ENCODE measurements at regions not wholly inside any gene's neighbourhood (a gene's known extent, or its start where the extent isn't known, plus 50 kb on each side); places are given as distances from the start of the nearest gene placed in this dataset.
"Not testable (repeated sequence)": the region's sequence is repeated elsewhere in the genome, so short reads cannot be mapped to it uniquely, and the experiment has no call there.

- no peak overlapping the region for H3K9ac ChIP-seq (ENCODE audit: low read depth in 1 of 2, low read length in 2 of 2)
- no peak overlapping the region for H3K4me3 ChIP-seq (ENCODE audit: low read length in 2 of 2)
- H3K36me3 ChIP-seq (ENCODE audit: control insufficient read depth in 2 of 2, insufficient read depth in 2 of 2, low read length in 2 of 2): no peaks in the 10 kb centered on the region
- H3K27me3 ChIP-seq (ENCODE audit: control insufficient read depth in 2 of 2, insufficient read depth in 2 of 2, low read length in 2 of 2): no peaks in the 10 kb centered on the region
- no peaks in the 10 kb centered on the region for H3K4me1 ChIP-seq (ENCODE audit: control insufficient read depth in 2 of 2, insufficient read depth in 2 of 2, low read length in 2 of 2)
- H3K9me3 ChIP-seq (ENCODE audit: control insufficient read depth in 2 of 2, low read length in 2 of 2): no peaks in the 10 kb centered on the region
- no peak overlapping the region for H3K27ac ChIP-seq (ENCODE audit: low read depth in 2 of 2, low read length in 2 of 2)
Observed at GRCh38 chr11:70594031-70594430, 195.7 kb downstream of the CTTN start.

DNA sequence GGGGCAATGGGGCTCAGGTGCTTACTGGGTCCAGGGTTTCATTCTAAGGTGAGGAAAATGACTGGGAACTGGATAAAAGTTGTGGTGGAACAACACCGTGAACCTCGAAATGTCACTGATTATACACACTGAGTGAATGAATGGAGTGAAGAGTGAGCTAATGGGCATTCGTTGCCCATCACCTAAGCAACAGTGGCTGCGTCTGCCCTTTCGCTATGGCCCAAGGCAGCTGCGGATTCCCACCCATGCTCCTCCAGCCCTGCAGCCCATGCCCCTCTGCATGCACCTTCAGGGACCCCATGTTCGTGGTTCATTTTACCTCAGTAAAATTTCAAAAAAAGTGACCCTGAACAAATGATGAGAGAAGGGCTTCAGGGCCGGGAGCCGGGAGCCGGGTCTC is 196.3 kb downstream of the CTTN start:
- H3K4me3 ChIP-seq (ENCODE audit: low read length in 2 of 2): no peak overlapping the region
- H3K4me1 ChIP-seq (ENCODE audit: control insufficient read depth in 2 of 2, insufficient read depth in 2 of 2, low read length in 2 of 2): no peaks in the 10 kb centered on the region
- no peaks in the 10 kb centered on the region for H3K36me3 ChIP-seq (ENCODE audit: control insufficient read depth in 2 of 2, insufficient read depth in 2 of 2, low read length in 2 of 2)
- no peaks in the 10 kb centered on the region for H3K27me3 ChIP-seq (ENCODE audit: control insufficient read depth in 2 of 2, insufficient read depth in 2 of 2, low read length in 2 of 2)
- no peaks in the 10 kb centered on the region for H3K9me3 ChIP-seq (ENCODE audit: control insufficient read depth in 2 of 2, low read length in 2 of 2)
- no peak overlapping the region for H3K27ac ChIP-seq (ENCODE audit: low read depth in 2 of 2, low read length in 2 of 2)
- H3K9ac ChIP-seq (ENCODE audit: low read depth in 1 of 2, low read length in 2 of 2): no peak overlapping the region

- H3K36me3 ChIP-seq (ENCODE audit: control insufficient read depth in 2 of 2, insufficient read depth in 2 of 2, low read length in 2 of 2): no peaks in the 10 kb centered on the region
- H3K4me3 ChIP-seq (ENCODE audit: low read length in 2 of 2): no peak overlapping the region
- no peak overlapping the region for H3K9ac ChIP-seq (ENCODE audit: low read depth in 1 of 2, low read length in 2 of 2)
- no peaks in the 10 kb centered on the region for H3K27me3 ChIP-seq (ENCODE audit: control insufficient read depth in 2 of 2, insufficient read depth in 2 of 2, low read length in 2 of 2)
- H3K9me3 ChIP-seq (ENCODE audit: control insufficient read depth in 2 of 2, low read length in 2 of 2): no peaks in the 10 kb centered on the region
- H3K27ac ChIP-seq (ENCODE audit: low read depth in 2 of 2, low read length in 2 of 2): no peak overlapping the region
- no peaks in the 10 kb centered on the region for H3K4me1 ChIP-seq (ENCODE audit: control insufficient read depth in 2 of 2, insufficient read depth in 2 of 2, low read length in 2 of 2)
Observed at GRCh38 chr11:70595016-70595415, 196.7 kb downstream of the CTTN start.

DNA sequence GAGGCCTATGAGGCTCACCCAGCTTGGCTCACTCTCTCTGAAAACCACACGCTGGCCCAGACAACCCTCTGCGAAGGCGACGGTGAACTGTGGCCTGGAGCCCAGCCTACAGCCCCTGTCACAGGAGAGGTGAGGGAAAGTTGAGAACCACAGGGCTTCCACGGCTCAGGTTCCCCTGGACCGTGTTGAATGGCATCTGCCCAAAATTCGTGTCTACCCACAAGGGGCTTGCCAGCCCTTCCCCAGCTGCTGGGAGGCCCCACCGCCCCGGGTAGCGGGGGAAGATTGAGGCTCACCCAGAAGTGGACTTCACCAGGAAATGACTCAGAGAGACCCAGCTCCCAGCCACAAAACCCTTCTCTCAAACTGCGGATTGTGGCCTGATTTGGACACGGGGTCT is 197.1 kb downstream of the CTTN start:
- H3K36me3 ChIP-seq (ENCODE audit: control insufficient read depth in 2 of 2, insufficient read depth in 2 of 2, low read length in 2 of 2): no peaks in the 10 kb centered on the region
- H3K27ac ChIP-seq (ENCODE audit: low read depth in 2 of 2, low read length in 2 of 2): no peak overlapping the region
- H3K9me3 ChIP-seq (ENCODE audit: control insufficient read depth in 2 of 2, low read length in 2 of 2): no peaks in the 10 kb centered on the region
- no peak overlapping the region for H3K9ac ChIP-seq (ENCODE audit: low read depth in 1 of 2, low read length in 2 of 2)
- H3K4me3 ChIP-seq (ENCODE audit: low read length in 2 of 2): no peak overlapping the region
- H3K4me1 ChIP-seq (ENCODE audit: control insufficient read depth in 2 of 2, insufficient read depth in 2 of 2, low read length in 2 of 2): no peaks in the 10 kb centered on the region
- no peaks in the 10 kb centered on the region for H3K27me3 ChIP-seq (ENCODE audit: control insufficient read depth in 2 of 2, insufficient read depth in 2 of 2, low read length in 2 of 2)

DNA sequence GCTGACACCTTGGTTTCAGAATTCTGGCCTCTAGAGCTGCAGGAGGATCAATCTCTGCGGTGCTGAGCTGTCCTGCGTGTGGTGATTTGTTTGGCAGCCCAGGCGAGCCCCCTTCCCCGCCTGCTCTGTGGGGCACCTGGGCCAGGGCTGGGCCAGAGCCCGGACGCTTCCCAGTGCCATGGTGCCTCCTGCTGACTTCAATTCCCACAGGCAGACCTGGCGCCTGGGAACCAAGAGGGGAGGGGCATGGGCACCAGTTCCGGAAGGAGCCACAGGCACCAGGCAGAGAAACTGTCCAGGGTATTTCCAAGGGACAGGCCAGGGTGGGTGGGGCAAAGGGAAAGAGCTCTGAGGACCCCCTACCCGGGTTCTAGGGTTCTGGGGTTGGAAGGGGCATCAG is 197.8 kb downstream of the CTTN start:
- Histone ChIP-seq H3K27ac (ENCODE audit: low read depth in 2 of 2, low read length in 2 of 2) (no peak overlapping the region), H3K9ac (ENCODE audit: low read depth in 1 of 2, low read length in 2 of 2) (no peak overlapping the region), H3K36me3 (ENCODE audit: control insufficient read depth in 2 of 2, insufficient read depth in 2 of 2, low read length in 2 of 2) (no peaks in the 10 kb centered on the region), H3K4me1 (ENCODE audit: control insufficient read depth in 2 of 2, insufficient read depth in 2 of 2, low read length in 2 of 2) (no peaks in the 10 kb centered on the region), H3K9me3 (ENCODE audit: control insufficient read depth in 2 of 2, low read length in 2 of 2) (no peaks in the 10 kb centered on the region), H3K27me3 (ENCODE audit: control insufficient read depth in 2 of 2, insufficient read depth in 2 of 2, low read length in 2 of 2) (no peaks in the 10 kb centered on the region), H3K4me3 (ENCODE audit: low read length in 2 of 2) (no peak overlapping the region)

DNA sequence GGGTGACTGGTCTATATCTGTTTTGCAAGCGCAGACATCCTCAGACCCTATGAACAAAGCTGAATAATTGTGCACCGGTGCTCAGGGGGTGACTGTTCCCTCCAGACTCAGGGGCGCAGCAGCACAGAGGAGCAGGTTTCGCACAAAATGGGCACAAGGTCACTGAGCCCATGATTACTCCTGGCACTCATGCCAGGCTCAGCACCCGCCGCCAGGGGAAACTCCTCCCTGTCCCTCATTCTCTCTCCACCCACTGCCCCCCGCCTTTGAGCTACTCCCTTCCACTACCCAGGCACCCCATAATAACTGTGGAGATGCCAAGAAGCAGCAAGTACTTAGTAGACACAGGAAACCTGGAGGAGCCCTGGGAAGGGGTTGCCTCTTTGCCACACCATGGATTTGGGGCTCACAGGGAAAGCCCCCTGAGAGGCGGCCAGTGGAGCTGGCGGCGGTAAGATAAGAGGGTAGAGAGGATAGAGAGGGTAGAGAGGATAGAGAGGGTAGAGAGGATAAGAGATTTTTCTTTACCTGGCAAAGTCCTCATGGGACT is 198.8 kb downstream of the CTTN start:
- no peak overlapping the region for H3K27ac ChIP-seq (ENCODE audit: low read depth in 2 of 2, low read length in 2 of 2)
- H3K9me3 ChIP-seq (ENCODE audit: control insufficient read depth in 2 of 2, low read length in 2 of 2): no peaks in the 10 kb centered on the region
- H3K4me3 ChIP-seq (ENCODE audit: low read length in 2 of 2): no peak overlapping the region
- no peak overlapping the region for H3K9ac ChIP-seq (ENCODE audit: low read depth in 1 of 2, low read length in 2 of 2)
- no peaks in the 10 kb centered on the region for H3K36me3 ChIP-seq (ENCODE audit: control insufficient read depth in 2 of 2, insufficient read depth in 2 of 2, low read length in 2 of 2)
- no peaks in the 10 kb centered on the region for H3K27me3 ChIP-seq (ENCODE audit: control insufficient read depth in 2 of 2, insufficient read depth in 2 of 2, low read length in 2 of 2)
- no peaks in the 10 kb centered on the region for H3K4me1 ChIP-seq (ENCODE audit: control insufficient read depth in 2 of 2, insufficient read depth in 2 of 2, low read length in 2 of 2)

DNA sequence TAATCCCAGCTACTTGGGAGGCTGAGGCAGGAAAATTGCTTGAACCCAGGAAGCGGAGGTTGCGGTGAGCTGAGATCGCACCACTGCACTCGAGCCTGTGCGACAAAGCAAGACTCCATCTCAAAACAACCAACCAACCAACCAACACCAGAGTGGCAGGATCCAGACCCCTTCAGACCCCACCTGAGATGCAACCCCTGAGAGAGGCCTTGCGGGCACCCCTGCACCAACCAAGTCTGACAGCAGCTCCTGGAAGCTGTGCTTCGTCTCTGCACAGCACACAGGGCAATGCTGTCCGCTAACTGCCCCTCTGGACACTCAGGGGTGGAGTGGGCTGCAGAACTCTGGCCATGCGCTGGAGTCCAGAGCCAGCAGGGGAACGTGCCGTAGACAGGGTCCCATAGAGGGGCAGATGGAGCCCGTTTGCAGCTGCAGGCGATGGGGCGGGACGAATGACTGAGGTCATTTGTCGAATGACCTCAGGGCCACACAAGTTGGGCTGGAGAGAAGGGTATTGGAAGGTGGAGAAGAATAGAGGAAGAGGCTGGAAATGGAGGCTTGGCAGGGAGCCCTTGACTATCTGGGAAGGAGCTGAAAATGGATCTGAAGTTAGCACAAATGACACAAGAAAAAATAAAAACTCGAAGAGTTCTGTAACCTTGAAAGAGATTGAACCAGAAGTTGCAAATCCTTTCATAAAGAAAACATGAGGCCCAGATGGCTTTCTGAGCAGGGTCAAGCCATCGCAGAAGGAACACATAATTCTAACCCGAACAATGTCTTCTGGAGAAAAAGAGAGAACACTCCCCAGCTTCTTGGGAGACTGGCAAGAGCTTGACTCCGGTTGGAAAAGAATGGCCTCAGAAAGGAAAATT is 199.7 kb downstream of the CTTN start:
- Histone ChIP-seq H3K9me3 (ENCODE audit: control insufficient read depth in 2 of 2, low read length in 2 of 2) (no peaks in the 10 kb centered on the region), H3K27ac (ENCODE audit: low read depth in 2 of 2, low read length in 2 of 2) (no peak overlapping the region), H3K27me3 (ENCODE audit: control insufficient read depth in 2 of 2, insufficient read depth in 2 of 2, low read length in 2 of 2) (no peaks in the 10 kb centered on the region), H3K4me3 (ENCODE audit: low read length in 2 of 2) (no peak overlapping the region), H3K4me1 (ENCODE audit: control insufficient read depth in 2 of 2, insufficient read depth in 2 of 2, low read length in 2 of 2) (no peaks in the 10 kb centered on the region), H3K9ac (ENCODE audit: low read depth in 1 of 2, low read length in 2 of 2) (no peak overlapping the region), H3K36me3 (ENCODE audit: control insufficient read depth in 2 of 2, insufficient read depth in 2 of 2, low read length in 2 of 2) (no peaks in the 10 kb centered on the region)

DNA sequence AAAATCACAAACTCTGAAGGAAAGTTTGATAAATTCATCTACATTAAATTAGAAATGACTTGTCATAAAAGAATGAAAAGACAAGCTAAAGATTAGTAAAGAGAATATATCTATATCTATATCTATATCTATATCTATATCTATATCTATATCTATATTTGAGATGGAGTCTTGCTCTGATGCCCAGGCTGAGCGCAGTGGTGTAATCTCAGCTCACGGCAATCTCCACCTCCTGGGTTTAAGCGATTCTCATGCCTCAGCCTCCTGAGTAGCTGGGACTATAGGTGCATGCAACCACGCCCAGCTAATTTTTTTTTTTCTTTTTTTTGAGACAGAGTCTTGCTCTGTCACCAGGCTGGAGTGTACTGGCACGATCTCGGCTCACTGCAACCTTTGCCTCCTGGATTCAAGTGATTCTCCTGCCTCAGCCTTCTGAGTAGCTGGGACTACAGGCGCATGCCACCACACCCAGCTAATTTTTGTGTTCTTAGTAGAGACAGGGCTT is 202.6 kb downstream of the CTTN start:
- not testable (repeated sequence) for H3K27me3 ChIP-seq (ENCODE audit: control insufficient read depth in 2 of 2, insufficient read depth in 2 of 2, low read length in 2 of 2); H3K9me3 ChIP-seq (ENCODE audit: control insufficient read depth in 2 of 2, low read length in 2 of 2); H3K4me1 ChIP-seq (ENCODE audit: control insufficient read depth in 2 of 2, insufficient read depth in 2 of 2, low read length in 2 of 2); H3K4me3 ChIP-seq (ENCODE audit: low read length in 2 of 2); H3K27ac ChIP-seq (ENCODE audit: low read depth in 2 of 2, low read length in 2 of 2); H3K36me3 ChIP-seq (ENCODE audit: control insufficient read depth in 2 of 2, insufficient read depth in 2 of 2, low read length in 2 of 2); H3K9ac ChIP-seq (ENCODE audit: low read depth in 1 of 2, low read length in 2 of 2)

DNA sequence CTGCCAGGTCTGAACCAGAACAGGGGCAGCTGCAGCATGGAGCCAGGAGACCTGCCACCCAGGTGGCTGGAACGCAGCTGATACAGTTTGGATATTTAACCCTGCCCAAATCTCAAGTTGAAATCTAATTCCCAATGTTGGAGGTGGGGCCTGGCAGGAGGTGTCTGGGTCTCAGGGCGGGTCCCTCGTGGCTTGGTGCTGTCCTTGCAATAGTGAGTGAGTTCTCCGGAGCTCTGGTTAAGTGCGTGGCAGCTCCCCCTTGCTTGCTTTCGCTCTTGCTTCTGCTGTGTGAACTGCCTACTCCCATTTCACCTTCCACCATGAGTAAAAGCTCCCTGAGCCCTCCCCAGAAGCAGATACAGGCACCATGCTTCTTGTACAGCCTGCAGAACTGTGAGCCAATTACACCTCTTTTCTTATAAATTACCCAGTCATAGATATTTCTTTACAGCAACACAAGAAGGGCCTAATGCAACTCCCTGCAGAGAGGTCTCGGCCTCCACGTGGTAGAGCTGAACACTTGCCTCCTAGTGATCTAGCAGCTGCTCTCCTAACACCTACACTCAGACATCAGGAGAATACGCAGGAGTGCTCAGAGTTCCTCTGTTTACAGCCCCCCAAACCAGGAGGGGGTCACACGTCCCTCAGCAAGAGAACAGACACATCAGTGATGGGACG is 203.7 kb downstream of the CTTN start:
- Histone ChIP-seq H3K4me3 (ENCODE audit: low read length in 2 of 2) (no peak overlapping the region), H3K27me3 (ENCODE audit: control insufficient read depth in 2 of 2, insufficient read depth in 2 of 2, low read length in 2 of 2) (no peaks in the 10 kb centered on the region), H3K36me3 (ENCODE audit: control insufficient read depth in 2 of 2, insufficient read depth in 2 of 2, low read length in 2 of 2) (no peaks in the 10 kb centered on the region), H3K9ac (ENCODE audit: low read depth in 1 of 2, low read length in 2 of 2) (no peak overlapping the region), H3K27ac (ENCODE audit: low read depth in 2 of 2, low read length in 2 of 2) (no peak overlapping the region), H3K4me1 (ENCODE audit: control insufficient read depth in 2 of 2, insufficient read depth in 2 of 2, low read length in 2 of 2) (no peaks in the 10 kb centered on the region), H3K9me3 (ENCODE audit: control insufficient read depth in 2 of 2, low read length in 2 of 2) (no peaks in the 10 kb centered on the region)

GRCh38 chr11:70603114-70603755 is 204.9 kb downstream of the CTTN start:
- Histone ChIP-seq H3K4me3 (ENCODE audit: low read length in 2 of 2) (no peak overlapping the region), H3K4me1 (ENCODE audit: control insufficient read depth in 2 of 2, insufficient read depth in 2 of 2, low read length in 2 of 2) (no peaks in the 10 kb centered on the region), H3K27me3 (ENCODE audit: control insufficient read depth in 2 of 2, insufficient read depth in 2 of 2, low read length in 2 of 2) (no peaks in the 10 kb centered on the region), H3K27ac (ENCODE audit: low read depth in 2 of 2, low read length in 2 of 2) (no peak overlapping the region), H3K36me3 (ENCODE audit: control insufficient read depth in 2 of 2, insufficient read depth in 2 of 2, low read length in 2 of 2) (no peaks in the 10 kb centered on the region), H3K9ac (ENCODE audit: low read depth in 1 of 2, low read length in 2 of 2) (no peak overlapping the region), H3K9me3 (ENCODE audit: control insufficient read depth in 2 of 2, low read length in 2 of 2) (no peaks in the 10 kb centered on the region)
